HG02870 (cell line): ENCODE measurements at regions not wholly inside any gene's neighbourhood (a gene's known extent, or its start where the extent isn't known, plus 50 kb on each side); places are given as distances from the start of the nearest gene placed in this dataset.

Experiments used
- ATAC-seq: cut with Tn5 transposase; IDR thresholded peaks from one replicate; pipeline ENCODE4 v1.9.1; 2021; ENCODE audit warnings: mild to moderate bottlenecking, moderate library complexity; ENCODE audit not compliant: unreplicated experiment

GRCh38 chr10:78502210-78502936 lies 468.7 kb downstream of the RPS24 start:
- ATAC-seq = no peak

DNA sequence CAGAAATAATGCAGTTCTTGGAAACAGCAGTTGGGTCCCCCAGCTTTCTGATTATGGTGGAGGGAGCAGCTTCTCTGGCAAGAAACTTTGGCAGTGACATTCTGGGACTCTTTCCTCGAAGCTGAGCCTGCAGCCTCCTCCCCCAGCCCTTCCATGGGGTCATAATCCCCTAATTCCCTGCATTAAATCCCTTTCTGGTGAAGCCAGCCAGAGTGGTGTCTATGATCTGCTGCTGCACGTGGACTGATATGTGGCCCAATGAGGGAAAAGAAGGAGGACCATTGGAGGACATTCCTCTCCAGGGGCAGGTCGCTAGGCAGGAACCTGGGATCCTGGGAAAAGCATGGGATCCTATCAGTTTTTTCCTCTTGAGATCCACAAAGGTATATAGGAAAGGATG lies 470.5 kb downstream of the RPS24 start:
- no peak for ATAC-seq

DNA sequence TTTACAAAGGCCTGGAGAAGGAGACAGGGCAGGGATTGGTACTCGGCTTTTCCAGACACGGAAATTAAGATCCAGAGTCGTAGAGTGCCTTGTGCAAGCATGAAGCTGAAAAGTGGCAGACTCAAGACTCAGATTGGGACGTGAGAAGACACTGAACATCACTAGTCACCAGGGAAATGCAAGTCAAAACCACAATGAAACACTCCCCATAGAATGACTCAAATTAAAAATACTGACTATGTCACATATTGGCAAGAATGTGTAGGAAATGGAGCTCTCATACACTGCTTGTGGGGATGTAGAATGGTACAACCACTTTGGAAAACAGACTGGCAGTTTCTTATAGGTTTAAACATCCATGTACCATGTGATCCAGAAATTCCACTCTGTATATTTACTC lies 472.0 kb downstream of the RPS24 start:
- no peak for ATAC-seq

GRCh38 chr10:78506614-78507013 lies 473.0 kb downstream of the RPS24 start:
- no peak for ATAC-seq

DNA sequence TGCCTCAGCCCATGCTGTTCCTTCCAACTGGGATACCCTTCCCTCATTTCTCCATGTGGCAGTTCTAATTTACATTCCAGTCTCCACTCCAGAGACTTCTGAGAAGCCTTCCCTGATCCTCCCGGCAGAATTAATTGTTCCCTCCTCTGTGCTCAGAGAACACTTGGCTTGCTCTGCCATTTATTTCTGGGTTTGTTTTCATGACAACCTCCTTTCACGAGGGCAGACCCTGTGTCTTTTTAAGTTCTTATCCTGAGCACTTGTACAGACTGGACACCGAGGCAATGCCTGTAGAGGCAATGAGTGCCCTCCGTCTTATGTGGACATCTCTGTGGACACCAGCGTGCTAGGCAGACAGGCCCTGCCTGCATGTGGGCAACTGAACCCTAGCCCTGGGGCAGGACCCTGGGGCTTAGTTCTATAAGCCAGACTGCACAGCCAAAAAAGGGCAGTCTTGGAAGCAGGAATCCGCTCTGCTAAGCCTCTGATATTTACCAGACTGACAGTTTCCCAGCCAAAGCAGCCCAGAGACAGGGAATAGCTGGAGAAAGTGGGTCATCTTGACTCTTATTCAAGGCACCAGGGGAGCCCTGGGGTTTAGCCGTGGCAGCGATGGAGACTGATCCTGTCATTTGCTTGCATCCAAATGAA lies 474.0 kb downstream of the RPS24 start:
- no peak for ATAC-seq

DNA sequence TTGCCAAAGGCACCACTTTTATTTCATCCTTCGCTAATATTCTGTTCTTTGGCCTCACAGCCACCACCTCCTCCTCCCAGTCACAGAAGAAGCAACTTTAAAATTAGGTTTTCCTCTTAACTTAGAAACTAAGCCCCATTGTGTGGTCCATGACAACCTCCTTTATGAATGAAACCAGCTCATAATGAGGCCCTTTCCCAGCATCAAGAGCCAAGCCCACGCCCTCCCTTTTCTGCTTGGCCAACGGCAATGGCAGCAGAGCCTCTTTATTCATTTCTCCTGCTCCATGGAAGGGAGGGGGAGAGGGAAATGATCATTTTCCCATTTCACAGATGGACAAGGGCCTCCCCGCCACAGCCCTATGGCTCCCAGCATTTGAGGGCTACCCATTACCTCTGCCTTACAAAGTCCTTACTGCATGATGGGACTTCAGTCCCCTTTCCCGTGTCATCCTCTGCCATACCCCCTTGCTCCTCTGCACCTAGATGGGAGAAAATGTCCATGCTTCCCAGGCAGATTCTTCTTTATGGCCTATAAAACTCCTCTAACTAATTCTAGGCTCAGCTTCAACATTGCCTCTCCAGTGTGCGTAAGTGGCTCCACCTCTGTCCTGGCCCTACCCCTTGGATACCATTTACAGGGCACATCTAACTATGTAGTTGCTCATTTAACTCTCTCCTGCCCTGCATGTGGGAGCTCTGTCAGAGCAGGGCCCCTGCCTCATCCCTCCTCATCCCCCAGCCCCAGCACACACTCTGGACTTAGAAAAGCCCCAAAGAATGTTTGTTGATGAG lies 475.5 kb downstream of the RPS24 start:
- no peak for ATAC-seq

GRCh38 chr10:78510566-78511323 lies 477.1 kb downstream of the RPS24 start:
- no peak for ATAC-seq

DNA sequence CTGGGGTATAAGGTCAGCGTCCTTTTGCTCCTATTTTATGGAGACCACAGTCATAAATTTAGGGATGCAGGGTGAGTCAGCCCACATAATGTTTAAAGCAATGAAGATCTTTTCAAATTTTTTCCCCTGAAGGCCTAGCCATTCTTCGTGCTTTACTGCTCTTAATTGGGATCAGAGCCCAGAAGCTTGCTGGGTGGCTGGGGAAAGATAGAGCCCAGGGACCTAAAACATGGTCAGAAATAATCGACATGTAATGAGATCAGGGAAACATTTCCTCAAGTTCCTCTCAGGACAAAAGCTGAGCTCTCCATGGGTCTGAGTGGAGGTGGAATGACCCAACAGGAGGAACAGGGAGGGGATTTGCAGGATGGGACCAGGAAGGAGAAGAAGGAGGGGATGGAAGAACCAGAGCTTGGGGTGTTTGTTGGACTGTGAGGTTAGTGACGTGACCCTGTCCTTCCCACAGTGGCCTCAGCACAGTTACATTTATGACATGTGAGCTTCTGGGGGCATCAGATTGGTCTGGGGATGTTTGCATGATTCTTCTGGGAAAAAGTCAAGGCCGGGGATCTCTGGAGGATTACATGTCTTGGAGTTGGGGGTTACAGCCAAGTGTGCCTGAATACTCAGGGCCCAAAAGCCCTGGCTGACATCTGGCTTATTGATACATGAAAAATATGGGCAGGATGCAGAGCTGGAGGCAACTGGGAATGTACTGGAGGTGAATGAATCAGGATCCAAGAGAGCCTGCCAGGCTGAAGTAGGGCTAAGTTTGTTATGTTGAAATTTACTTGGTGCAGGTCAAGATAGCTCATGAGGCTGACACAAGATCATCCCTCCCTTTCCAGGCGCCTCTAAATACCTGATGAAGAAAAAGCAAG lies 477.9 kb downstream of the RPS24 start:
- ATAC-seq = no peak

GRCh38 chr10:78512205-78512550 lies 478.5 kb downstream of the RPS24 start:
- ATAC-seq = no peak

GRCh38 chr10:78513330-78513729 lies 479.7 kb downstream of the RPS24 start:
- no peak for ATAC-seq

GRCh38 chr10:78513986-78514385 lies 480.3 kb downstream of the RPS24 start:
- no peak for ATAC-seq

- no peak for ATAC-seq
These were observed 480.8 kb downstream of the RPS24 start for GRCh38 chr10:78514459-78514858.

DNA sequence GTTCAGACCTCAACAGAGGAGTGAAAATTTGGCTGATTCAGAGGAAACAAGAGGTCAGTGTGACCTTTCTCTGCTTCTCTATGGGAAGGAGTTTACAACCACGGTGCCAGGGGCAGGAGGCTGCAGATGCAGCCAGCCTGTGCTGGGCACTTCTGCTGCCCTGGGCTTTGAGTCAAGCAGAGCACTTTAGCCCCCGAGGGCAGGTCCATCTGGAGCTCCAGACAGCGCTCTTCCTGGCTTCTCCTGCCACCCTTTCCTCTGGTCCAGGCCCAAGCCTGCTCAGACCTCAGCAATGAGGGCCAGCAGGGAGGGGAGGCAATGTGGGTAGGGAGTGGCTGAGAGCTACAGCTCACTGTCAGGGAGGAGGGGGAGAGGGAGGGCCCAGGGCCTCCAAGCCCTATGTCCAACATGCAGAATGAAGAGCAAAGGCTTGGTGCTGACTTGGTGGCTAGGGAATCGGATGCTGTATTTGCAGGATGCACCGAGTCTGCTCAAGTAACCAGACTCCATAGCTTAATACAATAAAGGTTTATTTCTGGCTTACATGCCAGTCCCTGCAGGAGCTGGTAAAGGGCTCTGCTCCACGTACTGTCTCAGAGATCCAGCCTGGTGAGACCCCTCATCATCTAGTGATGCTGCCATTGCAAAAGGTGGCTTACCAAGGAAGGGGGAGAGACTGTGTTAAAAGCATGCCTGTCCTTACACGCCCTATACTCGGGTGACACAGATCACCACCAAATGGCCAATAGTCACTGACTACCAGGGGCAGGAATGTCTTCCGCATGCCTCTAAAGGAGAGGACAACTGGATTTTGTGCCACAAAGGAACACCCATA lies 481.6 kb downstream of the RPS24 start:
- ATAC-seq = no peak

- ATAC-seq = no peak
These were observed 482.1 kb downstream of the RPS24 start for GRCh38 chr10:78515873-78516153.

GRCh38 chr10:78516236-78516635 lies 482.6 kb downstream of the RPS24 start:
- ATAC-seq = no peak

- no peak for ATAC-seq
These were observed 483.1 kb downstream of the RPS24 start for GRCh38 chr10:78516756-78517155.

DNA sequence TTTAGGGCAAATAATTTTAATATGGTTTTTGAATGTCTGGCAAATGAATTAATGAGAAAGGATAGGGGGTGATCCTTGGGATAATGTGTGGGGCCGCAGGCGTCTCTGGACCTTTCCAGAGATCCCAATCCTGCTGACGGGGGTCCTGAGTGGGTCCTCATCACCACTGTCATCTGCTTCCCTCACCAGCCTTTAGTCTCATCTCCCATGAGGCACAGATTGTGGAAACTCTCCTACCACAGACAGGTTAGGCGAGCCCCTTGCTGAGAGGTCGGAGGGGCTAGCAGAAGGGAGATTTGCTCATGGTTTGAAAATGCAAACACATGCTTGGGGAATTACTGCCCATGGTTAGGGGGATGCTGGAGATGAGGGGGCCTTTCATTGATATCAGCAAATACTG lies 484.6 kb downstream of the RPS24 start:
- ATAC-seq = no peak

DNA sequence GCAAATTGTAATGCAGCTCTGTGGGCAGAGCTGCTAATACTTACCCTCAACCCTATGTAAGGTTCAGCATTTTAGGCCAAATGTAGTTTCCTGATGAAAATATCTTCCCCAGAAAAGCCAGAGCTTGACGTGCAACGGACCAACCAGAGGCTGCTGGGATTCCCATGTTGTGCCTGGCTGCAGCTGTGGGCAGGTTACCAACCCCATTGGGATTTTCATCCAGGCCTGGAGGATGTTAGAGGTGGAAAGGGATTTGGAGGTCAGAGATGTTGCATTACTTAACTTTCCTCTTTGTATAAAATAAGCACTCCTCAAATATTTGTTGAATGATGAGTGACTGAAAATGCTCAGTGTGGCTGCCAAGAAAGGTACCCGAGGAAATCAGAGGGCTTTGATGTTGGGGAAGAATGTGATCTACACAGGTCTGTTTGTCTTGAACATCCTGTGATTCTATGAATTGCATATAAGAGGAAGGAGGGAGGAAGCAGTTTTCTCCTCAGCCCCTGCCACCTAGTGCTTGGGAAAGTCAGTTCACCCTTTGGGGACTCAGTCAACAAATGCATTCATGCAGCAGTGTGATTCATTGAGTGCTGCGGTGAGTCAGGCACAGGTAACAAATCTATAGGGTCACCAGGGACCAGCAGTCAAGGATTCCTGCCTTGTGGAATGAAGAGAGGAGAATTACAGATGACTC lies 487.2 kb downstream of the RPS24 start:
- no peak for ATAC-seq

DNA sequence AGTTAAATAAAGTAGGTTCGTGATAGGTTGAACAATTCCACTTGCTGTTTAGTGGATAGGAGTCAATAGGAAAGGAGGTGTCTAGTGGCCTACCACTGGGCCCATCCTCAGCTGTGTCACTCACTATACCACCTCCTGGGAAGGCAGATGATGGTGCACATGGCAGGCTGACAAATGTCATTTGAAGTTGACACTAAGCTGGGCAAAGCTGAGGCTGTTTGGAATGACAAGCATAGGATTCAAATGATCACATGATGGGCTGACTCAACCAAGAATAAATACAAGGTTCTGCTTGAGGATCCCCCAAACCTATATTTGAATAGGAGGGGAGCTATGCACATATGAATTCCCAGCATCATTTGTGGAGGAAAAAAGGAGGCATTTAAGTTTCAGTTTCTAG lies 489.8 kb downstream of the RPS24 start:
- no peak for ATAC-seq
